Smooth muscle cell (in vitro differentiated cells): ENCODE measurements at regions not wholly inside any gene's neighbourhood (a gene's known extent, or its start where the extent isn't known, plus 50 kb on each side); places are given as distances from the start of the nearest gene placed in this dataset.

Experiments
- DNase-seq: peaks from one replicate; lab custom pipeline; 2025; ENCODE audit not compliant: unreplicated experiment; lab: John Stamatoyannopoulos, UW
- H2AFZ ChIP-seq: fragments of 200-600 bp; sonication (generic); 2 replicates; pipeline ENCODE4 v1.6.0; 2016; ENCODE audit warnings: antibody characterized with exemption, low read depth, mild to moderate bottlenecking
- H3F3A ChIP-seq: fragments of 200-600 bp; sonication (generic); 2 replicates; pipeline ENCODE4 v1.6.0; 2017; ENCODE audit warnings: antibody characterized with exemption, low read depth
- H3K27ac ChIP-seq: fragments of 200-600 bp; sonication (generic); 2 replicates; pipeline ENCODE4 v1.5.1; 2016; ENCODE audit warnings: low read depth, mild to moderate bottlenecking
- H3K27me3 ChIP-seq: fragments of 200-600 bp; sonication (generic); 2 replicates; pipeline ENCODE4 v1.6.1; 2016; ENCODE audit warnings: low read depth, mild to moderate bottlenecking
- H3K36me3 ChIP-seq: fragments of 200-600 bp; sonication (generic); 2 replicates; pipeline ENCODE4 v1.5.1; 2016; ENCODE audit warnings: low read depth
- H3K4me1 ChIP-seq: fragments of 200-600 bp; sonication (generic); 2 replicates; pipeline ENCODE4 v1.5.1; 2016; ENCODE audit warnings: low read depth
- H3K4me2 ChIP-seq: fragments of 200-600 bp; sonication (generic); 2 replicates; pipeline ENCODE4 v1.6.0; 2016; ENCODE audit warnings: mild to moderate bottlenecking
- H3K4me3 ChIP-seq: fragments of 200-600 bp; sonication (generic); 2 replicates; pipeline ENCODE4 v1.5.1; 2016; ENCODE audit warnings: mild to moderate bottlenecking
- H3K79me2 ChIP-seq: fragments of 200-600 bp; sonication (generic); 2 replicates; pipeline ENCODE4 v1.6.0; 2016; ENCODE audit warnings: low read depth, mild to moderate bottlenecking
- H3K9ac ChIP-seq: fragments of 200-600 bp; sonication (generic); 2 replicates; pipeline ENCODE4 v1.6.0; 2016; ENCODE audit warnings: low read depth
- H3K9me3 ChIP-seq: fragments of 200-600 bp; sonication (generic); replicated peaks from 2 replicates; pipeline ENCODE4 v1.5.1; 2016; ENCODE audit warnings: low read depth
- H4K20me1 ChIP-seq: fragments of 200-600 bp; sonication (generic); 2 replicates; pipeline ENCODE4 v1.6.0; 2016; ENCODE audit warnings: low read depth
- CTCF ChIP-seq: fragments of 200-600 bp; sonication (generic); IDR thresholded peaks from 2 replicates; pipeline ENCODE4 v1.5.1; 2017; ENCODE audit warnings: borderline replicate concordance, mild to moderate bottlenecking, antibody characterized with exemption; ENCODE audit not compliant: insufficient read depth, poor library complexity, severe bottlenecking
- WGBS: methylation state at CpG from one replicate; pipeline ENCODE4 v1.1.7; 2016; ENCODE audit warnings: low lambda C conversion rate; 5-methylcytosine and 5-hydroxymethylcytosine counted together

- 80% methylated on average over 6 of the region's 6 CpGs for WGBS
- TF ChIP-seq CTCF, result no peak
- Histone ChIP-seq H3F3A (no peaks in the 10 kb centered on the region), H3K4me2 (no peak overlapping the region), H3K4me1 (no peaks in the 10 kb centered on the region), H3K4me3 (no peak overlapping the region), H2AFZ (no peak overlapping the region), H4K20me1 (no peaks in the 10 kb centered on the region), H3K79me2 (no peaks in the 10 kb centered on the region), H3K36me3 (no peaks in the 10 kb centered on the region), H3K9ac (no peak overlapping the region), H3K9me3 (no peaks in the 10 kb centered on the region), H3K27ac (no peak overlapping the region), H3K27me3 (no peaks in the 10 kb centered on the region)
- no peak for DNase-seq
Observed at GRCh38 chr20:40959325-40960092, 69.1 kb upstream of the TOP1 start.

GRCh38 chr20:40960101-40960500 lies 68.5 kb upstream of the TOP1 start:
- Histone ChIP-seq H3K27me3 (no peaks in the 10 kb centered on the region), H3F3A (no peaks in the 10 kb centered on the region), H4K20me1 (no peaks in the 10 kb centered on the region), H3K36me3 (no peaks in the 10 kb centered on the region), H3K27ac (no peak overlapping the region), H3K4me2 (no peak overlapping the region), H3K4me1 (no peaks in the 10 kb centered on the region), H3K9ac (no peak overlapping the region), H3K4me3 (no peak overlapping the region), H3K79me2 (no peaks in the 10 kb centered on the region), H2AFZ (no peak overlapping the region), H3K9me3 (no peaks in the 10 kb centered on the region)
- no peak for TF ChIP-seq CTCF
- no peak for DNase-seq
- WGBS, result 90% methylated on average over 4 of the region's 4 CpGs

GRCh38 chr20:40960521-40960956 lies 68.1 kb upstream of the TOP1 start:
- Histone ChIP-seq H2AFZ (no peak overlapping the region), H4K20me1 (no peaks in the 10 kb centered on the region), H3K9ac (no peak overlapping the region), H3K4me3 (no peak overlapping the region), H3F3A (no peaks in the 10 kb centered on the region), H3K36me3 (no peaks in the 10 kb centered on the region), H3K27ac (no peak overlapping the region), H3K4me1 (no peaks in the 10 kb centered on the region), H3K27me3 (no peaks in the 10 kb centered on the region), H3K4me2 (no peak overlapping the region), H3K79me2 (no peaks in the 10 kb centered on the region), H3K9me3 (no peaks in the 10 kb centered on the region)
- no peak for DNase-seq
- 82% methylated on average over 10 of the region's 10 CpGs for WGBS
- no peak for TF ChIP-seq CTCF

GRCh38 chr20:40961176-40961575 lies 67.4 kb upstream of the TOP1 start:
- no peak for TF ChIP-seq CTCF

More at GRCh38 chr20:40961176-40961575, 67.4 kb upstream of the TOP1 start:
- no peak overlapping the region for H3K9ac ChIP-seq
- H2AFZ ChIP-seq, result no peak overlapping the region
- H3K9me3 ChIP-seq, result no peaks in the 10 kb centered on the region
- no peaks in the 10 kb centered on the region for H4K20me1 ChIP-seq
- no peak overlapping the region for H3K27ac ChIP-seq
- 80% methylated on average over 2 of the region's 2 CpGs for WGBS
- H3K79me2 ChIP-seq, result no peaks in the 10 kb centered on the region
- H3K4me3 ChIP-seq, result no peak overlapping the region
- no peak for DNase-seq
- no peaks in the 10 kb centered on the region for H3K27me3 ChIP-seq
- no peak overlapping the region for H3K4me2 ChIP-seq
- H3K4me1 ChIP-seq, result no peaks in the 10 kb centered on the region
- H3F3A ChIP-seq, result no peaks in the 10 kb centered on the region
- no peaks in the 10 kb centered on the region for H3K36me3 ChIP-seq
